Lower lobe of right lung (tissue), 2 donors: ENCODE measurements at regions not wholly inside any gene's neighbourhood (a gene's known extent, or its start where the extent isn't known, plus 50 kb on each side); places are given as distances from the start of the nearest gene placed in this dataset.

Experiments used
- ATAC-seq, 2 donors: fragments of 200-7000 bp; cut with Tn5 transposase; one replicate each; pipeline ENCODE4 v1.9.1; 2020 to 2022; ENCODE audit warnings: mild to moderate bottlenecking in 2 of 2, moderate library complexity in 2 of 2
- DNase-seq: peaks from one replicate; pipeline ENCODE4 v3.0.0-alpha.2; 2020
- H3K27ac ChIP-seq: fragments of 200-600 bp; one replicate; pipeline ENCODE4 v1.8.0; 2022
- H3K27me3 ChIP-seq: fragments of 200-600 bp; one replicate; pipeline ENCODE4 v1.8.0; 2022; ENCODE audit warnings: low read depth
- H3K36me3 ChIP-seq: fragments of 200-600 bp; one replicate; pipeline ENCODE4 v1.8.0; 2022; ENCODE audit warnings: mild to moderate bottlenecking
- H3K4me1 ChIP-seq: fragments of 200-600 bp; one replicate; pipeline ENCODE4 v1.8.0; 2022
- H3K4me3 ChIP-seq: fragments of 200-600 bp; one replicate; pipeline ENCODE4 v1.8.0; 2022; ENCODE audit warnings: mild to moderate bottlenecking
- H3K9me3 ChIP-seq: fragments of 200-600 bp; one replicate; pipeline ENCODE4 v1.8.0; 2022
- CTCF ChIP-seq: fragments of 200-600 bp; IDR thresholded peaks from one replicate; pipeline ENCODE4 v1.8.0; 2022; ENCODE audit warnings: antibody characterized with exemption, mild to moderate bottlenecking
- intact Hi-C: fragments of 100-400 bp; cut with DNase I; formaldehyde crosslinking; loops from one replicate; pipeline ENCODE4 v1.11.0; 2022
- donor health status: DM: no; HTN: yes; CAD: no; lungs with severe emphysema.

DNA sequence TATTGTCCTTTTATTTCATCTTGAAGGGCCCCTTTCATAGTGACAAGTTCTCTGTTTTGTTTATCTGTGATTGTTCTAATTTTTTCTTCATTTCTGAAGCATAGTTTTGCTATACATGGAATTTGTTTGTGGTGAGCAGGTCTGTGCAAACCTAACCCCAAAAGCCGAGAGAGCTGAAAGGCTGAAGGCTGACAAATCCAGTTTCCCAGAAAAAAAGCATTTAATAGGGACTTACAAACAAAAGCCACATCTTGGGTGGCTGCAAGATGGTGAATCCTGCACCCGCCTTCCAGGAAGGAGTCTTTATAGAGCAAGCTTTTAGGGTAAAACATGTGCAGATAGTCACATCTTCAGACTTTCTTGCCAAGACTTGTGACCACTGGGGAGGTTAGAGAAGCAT lies 473.4 kb upstream of the TRIB2 start:
- H3K4me1 ChIP-seq, result no peaks in the 10 kb centered on the region
- DNase-seq (no peak), ATAC-seq (no peak)
- H3K27ac ChIP-seq, result no peak overlapping the region
- H3K27me3 ChIP-seq, result no peaks in the 10 kb centered on the region
- H3K4me3 ChIP-seq, result no peak overlapping the region
- H3K36me3 ChIP-seq, result no peaks in the 10 kb centered on the region
- no peaks in the 10 kb centered on the region for H3K9me3 ChIP-seq
- intact Hi-C loops, result no loop called here
- TF ChIP-seq CTCF, result no peak

DNA sequence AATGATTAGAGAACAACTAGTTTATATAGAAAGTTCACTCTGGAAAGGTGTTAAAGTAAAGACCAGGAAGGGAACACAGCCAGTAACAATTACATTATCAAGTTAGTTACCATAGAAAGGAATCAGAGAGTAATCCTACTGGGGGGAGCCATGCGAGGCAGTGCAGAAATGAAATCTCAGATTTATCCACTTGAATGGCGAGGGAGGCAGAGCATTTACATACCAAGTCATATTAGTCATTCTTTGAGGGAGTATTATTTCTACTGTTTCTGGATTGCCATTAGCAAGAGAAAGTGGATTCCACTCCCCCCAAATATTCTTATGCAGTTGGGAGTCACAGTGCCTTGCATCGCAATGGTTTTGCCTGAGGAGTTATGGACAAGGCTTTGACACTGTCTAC lies 472.7 kb upstream of the TRIB2 start:
- Histone ChIP-seq H3K4me1 (no peaks in the 10 kb centered on the region), H3K27me3 (no peaks in the 10 kb centered on the region), H3K36me3 (no peaks in the 10 kb centered on the region), H3K4me3 (no peak overlapping the region), H3K27ac (no peak overlapping the region), H3K9me3 (no peaks in the 10 kb centered on the region)
- DNase-seq, result no peak
- ATAC-seq, result no peak
- no peak for TF ChIP-seq CTCF
- intact Hi-C loops, result no loop called here

DNA sequence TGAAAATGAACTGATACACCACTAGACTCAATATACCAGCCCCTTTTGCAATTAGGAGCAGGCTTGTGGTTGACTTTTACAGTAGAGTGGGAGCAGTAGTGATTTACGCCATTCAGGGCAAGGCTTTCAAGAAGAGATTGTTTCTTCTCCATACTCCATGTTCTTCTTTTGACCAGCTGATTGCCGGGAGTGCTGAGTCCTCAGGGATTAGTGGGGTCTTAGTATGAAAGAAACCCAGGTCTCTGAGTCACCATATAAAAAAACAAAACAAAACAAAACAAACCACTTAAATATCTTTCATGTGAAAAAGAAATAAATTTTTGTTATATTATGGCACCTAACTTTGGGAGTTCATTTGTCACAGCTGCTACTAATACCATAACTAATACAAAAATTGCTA lies 465.6 kb upstream of the TRIB2 start:
- H3K27ac ChIP-seq, result no peak overlapping the region
- TF ChIP-seq CTCF, result no peak
- no peak for ATAC-seq
- intact Hi-C loops, result no loop called here
- H3K36me3 ChIP-seq, result no peaks in the 10 kb centered on the region
- no peaks in the 10 kb centered on the region for H3K27me3 ChIP-seq
- DNase-seq, result no peak
- H3K4me3 ChIP-seq, result no peak overlapping the region
- H3K9me3 ChIP-seq, result no peaks in the 10 kb centered on the region
- H3K4me1 ChIP-seq, result no peaks in the 10 kb centered on the region

GRCh38 chr2:12251749-12252148 lies 465.0 kb upstream of the TRIB2 start:
- H3K36me3 ChIP-seq, result no peaks in the 10 kb centered on the region
- no peaks in the 10 kb centered on the region for H3K4me1 ChIP-seq
- DNase-seq (no peak), ATAC-seq (no peak)
- H3K27ac ChIP-seq, result no peak overlapping the region
- TF ChIP-seq CTCF, result no peak
- H3K4me3 ChIP-seq, result no peak overlapping the region
- H3K27me3 ChIP-seq, result no peaks in the 10 kb centered on the region
- intact Hi-C loops, result no loop called here
- H3K9me3 ChIP-seq, result no peaks in the 10 kb centered on the region

GRCh38 chr2:12253167-12253778 lies 463.5 kb upstream of the TRIB2 start:
- intact Hi-C loops, result no loop called here
- Histone ChIP-seq H3K27me3 (no peaks in the 10 kb centered on the region), H3K36me3 (no peaks in the 10 kb centered on the region), H3K4me3 (no peak overlapping the region), H3K9me3 (no peaks in the 10 kb centered on the region), H3K4me1 (no peaks in the 10 kb centered on the region), H3K27ac (no peak overlapping the region)
- ATAC-seq (no peak), DNase-seq (no peak)
- no peak for TF ChIP-seq CTCF
